Neural cell (in vitro differentiated cells): ENCODE measurements at regions not wholly inside any gene's neighbourhood (a gene's known extent, or its start where the extent isn't known, plus 50 kb on each side); places are given as distances from the start of the nearest gene placed in this dataset.

Experiments
- H2AFZ ChIP-seq: fragments of 200-600, 300-800 bp; sonication (generic), shearing (Covaris generic); 2 replicates; pipeline ENCODE4 v1.6.0; 2014; ENCODE audit warnings: low read depth, mild to moderate bottlenecking, antibody characterized with exemption, low read length, moderate library complexity
- H3F3A ChIP-seq: fragments of 200-600 bp; shearing (Covaris generic); 2 replicates; pipeline ENCODE4 v1.6.1; 2016; ENCODE audit warnings: mild to moderate bottlenecking, moderate library complexity, mixed read lengths, antibody characterized with exemption, low read length; ENCODE audit not compliant: insufficient read depth, poor library complexity, severe bottlenecking
- H3K27ac ChIP-seq: fragments of 200-600, 300-800 bp; sonication (generic), shearing (Covaris generic); 2 replicates; pipeline ENCODE4 v1.5.1; 2014; ENCODE audit warnings: mild to moderate bottlenecking, low read length, moderate library complexity
- H3K27me3 ChIP-seq: fragments of 300-800, 200-600 bp; sonication (generic), shearing (Covaris generic); 2 replicates; pipeline ENCODE4 v1.6.0; 2014; ENCODE audit warnings: mild to moderate bottlenecking, low read depth, low read length, moderate library complexity; ENCODE audit not compliant: insufficient read depth
- H3K36me3 ChIP-seq: fragments of 300-800, 200-600 bp; sonication (generic), shearing (Covaris generic); 2 replicates; pipeline ENCODE4 v1.5.1; 2014; ENCODE audit warnings: mild to moderate bottlenecking, antibody characterized with exemption, low read length, moderate library complexity; ENCODE audit not compliant: insufficient read depth
- H3K4me2 ChIP-seq: fragments of 300-800, 200-600 bp; sonication (generic), shearing (Covaris generic); 2 replicates; pipeline ENCODE4 v1.6.0; 2014; ENCODE audit warnings: mild to moderate bottlenecking, low read length
- H3K4me3 ChIP-seq: fragments of 300-800, 200-600 bp; sonication (generic), shearing (Covaris generic); 2 replicates; pipeline ENCODE4 v1.5.1; 2014; ENCODE audit warnings: mild to moderate bottlenecking, low read length, moderate library complexity
- H3K79me2 ChIP-seq: fragments of 200-600 bp; shearing (Covaris generic); replicated peaks from 2 replicates; pipeline ENCODE4 v1.6.0; 2014; ENCODE audit warnings: mild to moderate bottlenecking, low read length, moderate library complexity; ENCODE audit not compliant: insufficient read depth
- H3K9ac ChIP-seq: fragments of 300-800, 200-600 bp; sonication (generic), shearing (Covaris generic); 2 replicates; pipeline ENCODE4 v1.6.1; 2016; ENCODE audit warnings: mild to moderate bottlenecking, low read length, mixed read lengths
- H3K9me2 ChIP-seq: fragments of 200-600 bp; shearing (Covaris generic); 2 replicates; pipeline ENCODE4 v1.6.1; 2016; ENCODE audit warnings: mild to moderate bottlenecking, low read length, mixed read lengths; ENCODE audit not compliant: insufficient read depth
- H3K9me3 ChIP-seq: fragments of 200-600, 300-800 bp; sonication (generic), shearing (Covaris generic); 2 replicates; pipeline ENCODE4 v1.6.1; 2016; ENCODE audit warnings: mild to moderate bottlenecking, mixed run types, low read length, moderate library complexity, mixed read lengths
- H4K20me1 ChIP-seq: fragments of 200-600 bp; shearing (Covaris generic); 2 replicates; pipeline ENCODE4 v1.6.1; 2016; ENCODE audit warnings: mild to moderate bottlenecking, mixed run types; ENCODE audit not compliant: insufficient read depth
- CTCF ChIP-seq: fragments of 450-650 bp; IDR thresholded peaks from 2 replicates; pipeline ENCODE4 v1.5.1; 2014; ENCODE audit warnings: antibody characterized with exemption, mild to moderate bottlenecking, moderate library complexity; ENCODE audit not compliant: poor library complexity, severe bottlenecking
- EP300 ChIP-seq: fragments of 450-650 bp; conservative IDR thresholded peaks from 2 replicates; pipeline ENCODE4 v1.6.1; 2014; ENCODE audit warnings: antibody characterized with exemption, mild to moderate bottlenecking, moderate library complexity; ENCODE audit not compliant: poor library complexity, severe bottlenecking
- EZH2 ChIP-seq: fragments of 200-600, 300-800 bp; shearing (Covaris generic), sonication (generic); IDR thresholded peaks from 2 replicates; pipeline ENCODE4 v1.6.1; 2014; ENCODE audit warnings: antibody characterized with exemption, low read length, borderline replicate concordance, mild to moderate bottlenecking; ENCODE audit not compliant: insufficient read depth, poor library complexity, severe bottlenecking
- MXI1 ChIP-seq: fragments of 450-650 bp; conservative IDR thresholded peaks from 2 replicates; pipeline ENCODE4 v1.6.1; 2014; ENCODE audit warnings: antibody characterized with exemption, mild to moderate bottlenecking; ENCODE audit not compliant: poor library complexity, severe bottlenecking
- POLR2AphosphoS5 ChIP-seq: IDR thresholded peaks from 2 replicates; pipeline ENCODE4 v1.6.1; 2012
- RAD21 ChIP-seq: fragments of 450-650 bp; conservative IDR thresholded peaks from 2 replicates; pipeline ENCODE4 v1.6.1; 2014; ENCODE audit warnings: antibody characterized with exemption, mild to moderate bottlenecking, moderate library complexity
- REST ChIP-seq: IDR thresholded peaks from 2 replicates; pipeline ENCODE4 v1.6.1; 2012; ENCODE audit warnings: borderline replicate concordance
- SMC3 ChIP-seq: fragments of 450-650 bp; conservative IDR thresholded peaks from 2 replicates; pipeline ENCODE4 v1.6.1; 2014; ENCODE audit warnings: antibody characterized with exemption, mild to moderate bottlenecking, moderate library complexity; ENCODE audit not compliant: poor library complexity
- TAF1 ChIP-seq: IDR thresholded peaks from 2 replicates; pipeline ENCODE4 v1.6.1; 2012; ENCODE audit warnings: low read depth

- Histone ChIP-seq H3K9me3 (no peaks in the 10 kb centered on the region), H3K36me3 (no peaks in the 10 kb centered on the region), H3F3A (no peaks in the 10 kb centered on the region), H3K9me2 (no peaks in the 10 kb centered on the region), H3K27ac (no peak overlapping the region), H2AFZ (no peak overlapping the region), H4K20me1 (no peaks in the 10 kb centered on the region), H3K4me3 (no peak overlapping the region), H3K79me2 (no peaks in the 10 kb centered on the region), H3K4me2 (no peak overlapping the region), H3K9ac (no peak overlapping the region), H3K27me3 (no peaks in the 10 kb centered on the region)
- TF ChIP-seq EZH2 (no peak), EP300 (no peak), SMC3 (no peak), RAD21 (no peak), CTCF (no peak), MXI1 (no peak), POLR2AphosphoS5 (no peak), TAF1 (no peak), REST (no peak)
Measured at GRCh38 chr19:31504221-31504620, 155.0 kb upstream of the TSHZ3 start.

GRCh38 chr19:31505596-31505910, 156.3 kb upstream of the TSHZ3 start:
- Histone ChIP-seq H3K27me3 (no peaks in the 10 kb centered on the region), H3K9me3 (no peaks in the 10 kb centered on the region), H3K4me3 (no peak overlapping the region), H3K9ac (no peak overlapping the region), H3K27ac (no peak overlapping the region), H3K9me2 (no peaks in the 10 kb centered on the region), H4K20me1 (no peaks in the 10 kb centered on the region), H3K79me2 (no peaks in the 10 kb centered on the region), H3K36me3 (no peaks in the 10 kb centered on the region), H2AFZ (no peak overlapping the region), H3F3A (no peaks in the 10 kb centered on the region), H3K4me2 (no peak overlapping the region)
- TF ChIP-seq CTCF, result no peak
- TF ChIP-seq SMC3, result no peak
- no peak for TF ChIP-seq TAF1
- TF ChIP-seq MXI1, result no peak
- no peak for TF ChIP-seq EZH2
- TF ChIP-seq REST, result no peak
- TF ChIP-seq EP300, result no peak
- no peak for TF ChIP-seq RAD21
- TF ChIP-seq POLR2AphosphoS5, result no peak
